PC-9 (cell line): ENCODE measurements at regions not wholly inside any gene's neighbourhood (a gene's known extent, or its start where the extent isn't known, plus 50 kb on each side); places are given as distances from the start of the nearest gene placed in this dataset.

Experiments
- BruUV-seq: library from RNA; stranded (reverse); fragments of 400-500 nt; replicated peaks from 2 replicates; lab custom pipeline; 2021; lab: Mats Ljungman, UMichigan
- CTCF ChIA-PET: fragments of 300-600 bp; sonication (Branson Sonifier 250); formaldehyde crosslinking; loops from one replicate; lab custom pipeline; 2022; ENCODE audit warnings: antibody characterized with exemption; lab: Charles Lee
- POLR2A ChIA-PET: fragments of 300-600 bp; sonication (Branson Sonifier 250); formaldehyde crosslinking; loops from one replicate; lab custom pipeline; 2022; ENCODE audit warnings: antibody characterized with exemption; ENCODE audit not compliant: unreplicated experiment; lab: Charles Lee
- DNase-seq, 2 experiments: peaks; one replicate each; pipeline versions ENCODE4 v3.0.0 to v3.0.0-alpha.2; 2015 to 2022; ENCODE audit warnings: mixed read lengths in 1 of 2
- H2AFZ ChIP-seq: fragments of 200-600 bp; sonication (generic); 2 replicates; pipeline ENCODE4 v1.8.1; 2017; ENCODE audit warnings: antibody characterized with exemption
- H3F3A ChIP-seq: fragments of 200-600 bp; sonication (generic); 2 replicates; pipeline ENCODE4 v1.8.1; 2017; ENCODE audit warnings: antibody characterized with exemption, mild to moderate bottlenecking, low read depth; ENCODE audit not compliant: insufficient read depth
- H3K27ac ChIP-seq: fragments of 200-600 bp; sonication (generic); 2 replicates; pipeline ENCODE4 v1.6.1; 2016; ENCODE audit warnings: mixed run types
- H3K27me3 ChIP-seq: fragments of 200-600 bp; sonication (generic); 2 replicates; pipeline ENCODE4 v1.6.1; 2016; ENCODE audit warnings: low read depth, mixed run types; ENCODE audit not compliant: insufficient read depth
- H3K36me3 ChIP-seq: fragments of 200-600 bp; sonication (generic); 2 replicates; pipeline ENCODE4 v1.6.1; 2016; ENCODE audit warnings: low read depth, mixed run types
- H3K4me1 ChIP-seq: fragments of 200-600 bp; sonication (generic); replicated peaks from 2 replicates; pipeline ENCODE4 v1.6.1; 2016; ENCODE audit warnings: mixed run types; ENCODE audit not compliant: insufficient read depth
- H3K4me2 ChIP-seq: fragments of 200-600 bp; sonication (generic); 2 replicates; pipeline ENCODE4 v1.6.1; 2017; ENCODE audit warnings: mixed run types
- H3K4me3 ChIP-seq: fragments of 200-600 bp; sonication (generic); 2 replicates; pipeline ENCODE4 v1.6.1; 2016; ENCODE audit warnings: mixed run types
- H3K79me2 ChIP-seq: fragments of 200-600 bp; sonication (generic); 2 replicates; pipeline ENCODE4 v1.6.1; 2017; ENCODE audit warnings: low read depth, mixed run types
- H3K9me2 ChIP-seq: fragments of 200-600 bp; sonication (generic); 2 replicates; pipeline ENCODE4 v1.8.1; 2017; ENCODE audit warnings: mild to moderate bottlenecking; ENCODE audit not compliant: insufficient read depth
- H3K9me3 ChIP-seq: fragments of 200-600 bp; sonication (generic); 2 replicates; pipeline ENCODE4 v1.8.1; 2016; ENCODE audit warnings: low read depth; ENCODE audit not compliant: insufficient read depth
- H4K20me1 ChIP-seq: fragments of 200-600 bp; sonication (generic); 2 replicates; pipeline ENCODE4 v1.8.1; 2017; ENCODE audit not compliant: insufficient read depth
- CTCF ChIP-seq: fragments of 200-600 bp; sonication (generic); conservative IDR thresholded peaks from 2 replicates; pipeline ENCODE4 v1.6.1; 2017; ENCODE audit warnings: mixed run types, antibody characterized with exemption, mild to moderate bottlenecking, moderate library complexity
- EZH2 ChIP-seq: fragments of 200-600 bp; sonication (generic); IDR thresholded peaks from 2 replicates; pipeline ENCODE4 v1.8.0; 2017; ENCODE audit warnings: antibody characterized with exemption, low read depth
- intact Hi-C: fragments of 100-400 bp; cut with micrococcal nuclease; formaldehyde crosslinking; loops from one replicate; pipeline ENCODE4 v1.10.0; 2022; ENCODE audit not compliant: unreplicated experiment

DNA sequence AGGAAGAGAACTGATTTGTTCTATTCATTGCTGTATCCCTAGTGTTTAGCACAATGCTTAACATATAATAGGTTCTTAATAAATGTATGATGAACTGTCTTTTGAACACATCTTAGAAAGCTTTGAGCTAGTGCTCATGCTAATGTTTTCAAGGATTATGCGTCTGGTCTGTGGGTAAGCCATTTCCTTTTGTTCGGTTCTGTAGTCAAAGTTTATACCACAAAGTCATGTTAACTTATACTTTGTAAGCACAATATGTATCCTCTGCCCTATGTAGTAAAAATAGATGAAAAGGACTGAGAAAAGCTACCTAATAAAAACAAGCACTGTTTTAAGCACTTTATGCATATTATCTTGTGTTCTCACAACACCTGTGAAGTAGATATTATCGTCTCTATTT is 301.9 kb downstream of the GLUD2 start:
- ChIA-PET POLR2A (no interaction called here), CTCF (no interaction called here)
- no peak overlapping the region for H3K27ac ChIP-seq
- BruUV-seq = no TSS peak
- H3K4me3 ChIP-seq = no peak overlapping the region
- no peak overlapping the region for H3K4me2 ChIP-seq
- no peaks in the 10 kb centered on the region for H3F3A ChIP-seq
- H3K36me3 ChIP-seq = no peaks in the 10 kb centered on the region
- TF ChIP-seq CTCF = no peak
- no peak for TF ChIP-seq EZH2
- no peaks in the 10 kb centered on the region for H3K9me3 ChIP-seq
- no peaks in the 10 kb centered on the region for H3K9me2 ChIP-seq
- no peaks in the 10 kb centered on the region for H3K79me2 ChIP-seq
- intact Hi-C loops = no loop called here
- no peaks in the 10 kb centered on the region for H4K20me1 ChIP-seq
- no peak overlapping the region for H2AFZ ChIP-seq
- no peaks in the 10 kb centered on the region for H3K27me3 ChIP-seq
- H3K4me1 ChIP-seq = no peaks in the 10 kb centered on the region
- DNase-seq = no peak

DNA sequence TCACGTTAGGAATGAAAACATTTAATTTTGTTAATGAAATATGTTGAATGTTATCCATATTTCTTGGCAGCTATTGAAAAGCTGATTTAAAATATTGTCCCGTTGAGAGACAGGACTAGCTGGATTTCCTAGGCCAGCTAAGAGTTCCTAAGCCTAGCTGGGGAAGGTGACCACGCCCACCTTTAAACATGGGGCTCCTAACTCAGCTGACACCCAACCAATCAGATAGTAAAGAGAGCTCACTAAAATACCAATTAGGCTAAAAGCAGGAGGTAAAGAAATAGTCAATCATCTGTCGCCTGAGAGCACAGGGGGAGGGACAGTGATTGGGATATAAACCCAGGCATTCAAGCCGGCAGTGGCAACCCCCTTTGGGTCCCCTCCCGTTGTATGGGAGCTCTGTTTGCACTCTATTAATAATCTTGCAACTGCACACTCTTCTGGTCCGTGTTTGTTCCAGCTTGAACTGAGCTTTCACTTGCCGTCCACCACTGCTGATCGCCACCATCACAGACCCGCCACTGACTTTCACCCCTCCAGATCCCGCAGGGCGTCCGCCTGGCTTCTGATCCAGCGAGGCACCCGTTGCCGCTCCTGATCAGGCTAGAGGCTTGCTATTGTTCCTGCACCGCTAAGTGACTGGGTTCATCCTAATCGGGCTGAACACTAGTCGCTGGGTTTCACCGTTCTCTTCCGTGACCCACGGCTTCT is 308.9 kb downstream of the GLUD2 start:
- BruUV-seq = no TSS peak
- no peaks in the 10 kb centered on the region for H3K27me3 ChIP-seq
- no peak overlapping the region for H3K27ac ChIP-seq
- no peaks in the 10 kb centered on the region for H3K9me2 ChIP-seq
- H3K79me2 ChIP-seq = no peaks in the 10 kb centered on the region
- TF ChIP-seq EZH2 (no peak), CTCF (no peak)
- no peak overlapping the region for H3K4me3 ChIP-seq
- H3K4me1 ChIP-seq = no peaks in the 10 kb centered on the region
- DNase-seq = no peak
- H3K36me3 ChIP-seq = no peaks in the 10 kb centered on the region
- no peak overlapping the region for H3K4me2 ChIP-seq
- H4K20me1 ChIP-seq = no peaks in the 10 kb centered on the region
- ChIA-PET CTCF (no interaction called here), POLR2A (no interaction called here)
- H2AFZ ChIP-seq = no peak overlapping the region
- H3K9me3 ChIP-seq = no peaks in the 10 kb centered on the region
- H3F3A ChIP-seq = no peaks in the 10 kb centered on the region
- intact Hi-C loops = no loop called here

DNA sequence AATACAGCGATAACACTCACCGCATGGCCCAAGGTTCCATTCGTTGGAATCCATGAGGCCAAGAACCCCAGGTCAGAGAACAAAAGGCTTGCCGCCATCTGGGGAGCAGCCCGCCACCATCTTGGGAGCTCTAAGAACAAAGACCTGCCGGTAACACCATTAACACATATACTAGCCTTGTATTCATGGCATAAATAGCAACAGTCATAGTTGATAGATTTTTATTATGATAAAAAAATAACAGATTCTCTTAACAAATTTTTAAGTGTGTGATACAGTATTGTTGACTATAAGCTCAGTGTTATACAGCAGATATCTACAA is 309.4 kb downstream of the GLUD2 start:
- Histone ChIP-seq H3K27me3 (no peaks in the 10 kb centered on the region), H3F3A (no peaks in the 10 kb centered on the region), H4K20me1 (no peaks in the 10 kb centered on the region), H3K4me2 (no peak overlapping the region), H3K36me3 (no peaks in the 10 kb centered on the region), H3K4me3 (no peak overlapping the region), H3K9me2 (no peaks in the 10 kb centered on the region), H3K9me3 (no peaks in the 10 kb centered on the region), H3K4me1 (no peaks in the 10 kb centered on the region), H2AFZ (no peak overlapping the region), H3K79me2 (no peaks in the 10 kb centered on the region), H3K27ac (no peak overlapping the region)
- DNase-seq = no peak
- intact Hi-C loops = no loop called here
- TF ChIP-seq EZH2 (no peak), CTCF (no peak)
- ChIA-PET CTCF (no interaction called here), POLR2A (no interaction called here)
- no TSS peak for BruUV-seq
